ENCODE measurements at regions not wholly inside any gene's neighbourhood (a gene's known extent, or its start where the extent isn't known, plus 50 kb on each side); places are given as distances from the start of the nearest gene placed in this dataset.
A peak's percentile ranks its signal among the peaks of the same experiment; 100 is the strongest.

- Histone ChIP-seq H4K91ac (ENCODE audit: insufficient read length, low read depth, low read length) (no peak overlapping the region), H2BK5ac (ENCODE audit: insufficient read length, low read length) (no peak overlapping the region), H3K9ac (ENCODE audit: extremely low read depth, insufficient read length, low read length) (no peak overlapping the region), H3K4me2 (ENCODE audit: insufficient read depth, insufficient read length, low read length) (no peak overlapping the region), H3K56ac (ENCODE audit: insufficient read length, low read depth, low read length) (no peak overlapping the region), H2BK12ac (ENCODE audit: insufficient read length, low read depth, low read length) (no peak overlapping the region), H3K4me1 (ENCODE audit: insufficient read depth, low read length) (no peaks in the 10 kb centered on the region), H3K18ac (ENCODE audit: insufficient read length, low read depth, low read length) (no peak overlapping the region), H2BK20ac (ENCODE audit: low read depth, low read length, poor library complexity, severe bottlenecking) (no peak overlapping the region), H3K79me1 (ENCODE audit: insufficient read depth, low read depth, low read length, poor library complexity, severe bottlenecking) (no peaks in the 10 kb centered on the region), H4K5ac (ENCODE audit: insufficient read length, low read depth, low read length) (no peak overlapping the region), H2BK120ac (ENCODE audit: low read depth, low read length, poor library complexity, severe bottlenecking) (no peak overlapping the region), H3K27me3 (ENCODE audit: insufficient read depth, low read length) (no peaks in the 10 kb centered on the region), H2AK5ac (ENCODE audit: insufficient read length, low read length) (no peak overlapping the region), H3K4ac (ENCODE audit: low read depth, low read length) (no peak overlapping the region), H3K9me3 (ENCODE audit: control insufficient read depth, low read depth, low read length) (no peaks in the 10 kb centered on the region), H3T11ph (ENCODE audit: low read length) (no peak overlapping the region), H3K79me2 (ENCODE audit: insufficient read depth, low read length) (no peaks in the 10 kb centered on the region), H3K23ac (ENCODE audit: insufficient read length, low read depth, low read length) (no peak overlapping the region), H3K23me2 (ENCODE audit: insufficient read length, low read depth, low read length, poor library complexity, severe bottlenecking) (no peaks in the 10 kb centered on the region), H4K8ac (replicated peaks; ENCODE audit: insufficient read length, low read depth, low read length) (no peak overlapping the region), H4K20me1 (ENCODE audit: control insufficient read depth, insufficient read depth, insufficient read length) (no peaks in the 10 kb centered on the region), H2BK15ac (ENCODE audit: low read depth, low read length) (no peak overlapping the region), H3K27ac (ENCODE audit: insufficient read length, low read depth, low read length) (no peak overlapping the region), H2AFZ (ENCODE audit: low read length) (no peak overlapping the region), H3K14ac (ENCODE audit: insufficient read depth, low read length) (no peak overlapping the region)
- peaks cover 0 to 6% (median 5%) of the 10 kb centered on the region in 3 experiments; a peak in 2 of 7 replicates for H3K36me3 Mint-ChIP-seq (ENCODE audit: insufficient read depth in 1 of 3, low read depth in 3 of 3)
- H3K27me3 Mint-ChIP-seq (ENCODE audit: low read depth): no peaks in the 10 kb centered on the region
- TF ChIP-seq CTCF (conservative IDR thresholded peaks at IDR 0.05): no peak
- peak; percentile 31 for DNase-seq
- peaks cover 12 to 26% of the 10 kb centered on the region in 2 experiments for H3K4me1 Mint-ChIP-seq
- no peak overlapping the region for H3K27ac Mint-ChIP-seq
- peaks cover 3 to 5% of the 10 kb centered on the region in 2 experiments; a peak in 3 of 5 replicates for H3K9me3 Mint-ChIP-seq
- WGBS (ENCODE audit: extremely low coverage, insufficient read length, low lambda C conversion rate): no CpG with 5 or more reads among the region's 6 CpGs
- H3K4me3 Mint-ChIP-seq: peak overlapping the region in 1 of 2 experiments; percentile 48; a peak in 2 of 5 replicates
Measured at GRCh38 chr13:53781941-53782340, 753.3 kb downstream of the OLFM4 start.

Data from H9 (cell line).